UCSD-AML1 (cell line): ENCODE measurements at regions not wholly inside any gene's neighbourhood (a gene's known extent, or its start where the extent isn't known, plus 50 kb on each side); places are given as distances from the start of the nearest gene placed in this dataset.
"Not testable (repeated sequence)": the region's sequence is repeated elsewhere in the genome, so short reads cannot be mapped to it uniquely, and the experiment has no call there.

Source experiments
- DNase-seq: peaks from one replicate; lab custom pipeline; 2025; ENCODE audit not compliant: unreplicated experiment; lab: John Stamatoyannopoulos, UW

GRCh38 chr14:105896961-105897724 lies 370.8 kb downstream of the TMEM121 start:
- not testable (repeated sequence) for DNase-seq

DNA sequence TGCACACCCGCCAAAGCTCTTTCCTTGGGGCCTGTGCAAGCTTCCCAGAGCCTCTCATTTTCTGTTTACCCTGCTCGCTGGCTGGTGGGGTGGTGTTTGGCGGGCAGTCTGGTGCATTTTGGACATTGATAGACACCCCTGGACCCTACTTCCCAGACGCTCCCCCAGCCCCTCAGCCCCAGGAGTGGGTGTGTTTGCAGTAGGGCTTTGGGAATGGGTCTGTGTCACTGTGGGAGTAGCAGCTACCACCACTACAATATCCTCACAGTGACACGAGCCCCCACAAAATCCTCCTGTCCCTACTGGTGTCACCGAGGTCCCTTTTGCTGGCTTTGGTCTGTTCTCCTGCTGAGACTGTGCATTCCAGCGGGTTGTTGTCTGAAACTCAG lies 371.3 kb downstream of the TMEM121 start:
- DNase-seq = no peak

- no peak for DNase-seq
Observed at GRCh38 chr14:105898482-105899010, 372.2 kb downstream of the TMEM121 start.

- peak; percentile 89 for DNase-seq
Observed at GRCh38 chr14:105899071-105899641, 372.8 kb downstream of the TMEM121 start.

GRCh38 chr14:105899657-105900397 lies 373.4 kb downstream of the TMEM121 start:
- no peak for DNase-seq

DNA sequence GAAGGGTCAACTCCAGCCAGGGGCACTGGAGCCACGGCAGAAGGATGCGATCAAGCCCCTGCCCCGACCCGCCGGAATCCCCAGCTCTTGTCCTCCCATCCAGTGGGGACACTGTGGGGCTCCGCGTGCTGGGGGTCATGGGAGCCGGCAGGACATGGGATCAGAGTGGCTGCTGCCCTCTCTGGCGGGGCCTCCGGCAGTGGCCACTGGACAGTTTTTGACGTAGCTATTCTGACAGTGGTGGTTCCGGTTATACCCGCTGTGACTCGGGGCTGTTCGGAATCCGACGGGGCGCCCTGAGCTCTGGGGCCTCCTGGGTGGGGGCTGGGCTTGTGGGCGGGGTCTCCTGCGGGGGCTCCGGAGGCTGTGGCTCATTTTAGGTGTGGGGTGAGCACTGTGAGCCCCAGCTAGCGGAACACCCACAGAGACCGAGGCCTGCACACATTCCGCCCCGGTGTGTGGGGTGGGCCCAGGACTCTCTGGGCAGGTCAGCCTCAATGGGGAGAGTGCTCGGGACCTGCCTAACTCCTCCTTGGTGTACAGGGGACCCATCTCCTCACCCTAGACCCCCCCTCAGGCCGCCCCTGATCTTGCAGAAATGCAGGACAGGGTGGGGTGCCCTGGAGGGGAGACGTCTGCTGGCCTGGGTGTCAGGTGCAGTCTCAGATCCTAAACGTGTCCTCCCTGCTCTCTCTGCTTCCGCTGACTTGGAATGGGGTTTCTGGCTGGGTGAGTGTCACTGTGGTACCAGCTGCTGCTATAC lies 374.2 kb downstream of the TMEM121 start:
- DNase-seq = no peak

DNA sequence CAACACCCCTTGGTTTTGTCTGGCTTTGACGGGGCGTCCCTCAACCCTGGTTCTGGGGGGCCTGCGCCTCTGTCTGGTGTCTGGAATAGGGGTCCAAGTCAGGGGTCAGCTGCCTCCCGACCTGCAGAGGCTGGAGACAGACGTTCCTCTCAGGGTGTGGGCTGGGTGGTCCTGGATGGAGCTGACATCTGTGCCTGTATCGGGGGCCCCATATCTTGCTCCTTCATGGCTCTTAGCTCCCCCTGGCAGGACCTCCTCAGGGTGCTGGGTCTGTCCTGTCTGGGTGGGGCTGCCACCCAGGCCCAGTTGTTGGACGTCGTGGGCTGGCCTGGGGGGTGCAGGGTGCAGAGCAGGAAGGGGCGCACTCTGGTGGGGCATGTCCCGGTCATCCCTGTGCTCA lies 374.8 kb downstream of the TMEM121 start:
- DNase-seq = no peak

- no peak for DNase-seq
Observed at GRCh38 chr14:105902131-105902898, 375.9 kb downstream of the TMEM121 start.

DNA sequence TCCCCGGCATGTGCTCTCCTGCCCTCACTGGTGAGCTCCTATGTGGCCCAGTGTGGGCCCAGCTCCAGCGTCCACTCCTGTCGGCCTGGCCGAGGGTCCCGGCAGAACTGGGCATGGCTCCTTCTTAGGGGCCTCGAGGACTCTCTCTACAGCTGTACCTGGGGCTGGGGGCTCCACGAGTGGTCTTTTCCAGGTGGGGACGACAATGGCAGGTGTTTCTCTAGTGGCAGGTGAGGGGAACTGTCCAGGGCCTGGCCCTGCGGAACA lies 376.4 kb downstream of the TMEM121 start:
- DNase-seq = not testable (repeated sequence)

DNA sequence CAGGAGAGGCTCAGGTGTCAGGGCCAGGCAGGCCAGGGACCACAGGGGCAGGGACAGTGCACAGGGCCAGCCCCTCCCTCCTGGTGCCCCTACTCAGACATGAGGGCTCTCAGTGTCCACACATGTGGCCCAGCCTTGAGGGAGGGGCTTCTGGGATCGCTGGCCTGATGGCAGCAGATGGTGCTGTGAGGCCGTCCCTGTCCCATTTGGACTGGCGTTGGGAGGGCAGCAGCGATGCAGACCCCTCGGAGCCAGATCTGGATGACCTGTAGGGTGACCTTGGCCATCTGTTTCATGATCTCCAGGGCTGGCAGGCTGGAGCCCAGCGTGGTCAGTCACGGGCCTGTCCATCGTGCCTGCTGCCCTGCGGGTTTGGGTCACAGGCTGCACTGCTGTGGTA lies 377.6 kb downstream of the TMEM121 start:
- no peak for DNase-seq

- no peak for DNase-seq
Observed at GRCh38 chr14:105904379-105904778, 378.0 kb downstream of the TMEM121 start.

DNA sequence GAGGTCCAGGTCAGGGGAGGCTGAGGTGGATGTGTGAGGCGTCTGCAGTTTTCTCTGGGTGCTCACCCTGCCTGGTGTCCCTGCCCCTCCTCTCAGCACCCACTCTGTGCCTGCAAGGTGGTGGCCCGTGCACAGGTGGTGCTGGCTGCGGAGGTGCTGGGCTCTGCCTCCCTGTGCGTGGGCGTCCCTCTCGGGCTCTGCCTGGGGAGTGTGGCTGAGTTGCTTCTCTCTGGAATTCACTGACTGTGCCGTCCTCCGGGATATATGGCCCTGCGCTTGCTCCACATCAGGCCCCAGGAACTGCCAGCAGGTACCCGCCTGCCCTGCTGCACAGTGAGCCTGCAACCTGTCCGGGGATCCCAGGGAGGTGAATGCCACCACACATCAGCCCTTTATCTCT lies 379.1 kb downstream of the TMEM121 start:
- no peak for DNase-seq

GRCh38 chr14:105907276-105907675 lies 380.9 kb downstream of the TMEM121 start:
- DNase-seq = no peak

- DNase-seq = no peak
Observed at GRCh38 chr14:105908006-105908405, 381.6 kb downstream of the TMEM121 start.

- DNase-seq = peak; percentile 95
Observed at GRCh38 chr14:105908481-105908911, 382.1 kb downstream of the TMEM121 start.

- no peak for DNase-seq
Observed at GRCh38 chr14:105909046-105909827, 382.9 kb downstream of the TMEM121 start.

DNA sequence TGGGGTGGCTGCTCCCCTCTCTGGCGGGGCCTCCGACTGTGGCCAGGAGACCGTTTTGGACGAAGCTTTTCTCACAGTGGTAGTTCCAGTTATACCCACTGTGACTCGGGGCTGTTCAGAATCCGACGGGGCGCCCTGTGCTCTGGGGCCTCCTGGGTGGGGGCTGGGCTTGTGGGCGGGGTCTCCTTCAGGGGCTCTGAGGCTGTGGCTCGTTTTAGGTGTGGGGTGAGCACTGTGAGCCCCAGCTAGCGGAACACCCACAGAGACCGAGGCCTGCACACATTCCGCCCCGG lies 383.4 kb downstream of the TMEM121 start:
- not testable (repeated sequence) for DNase-seq

DNA sequence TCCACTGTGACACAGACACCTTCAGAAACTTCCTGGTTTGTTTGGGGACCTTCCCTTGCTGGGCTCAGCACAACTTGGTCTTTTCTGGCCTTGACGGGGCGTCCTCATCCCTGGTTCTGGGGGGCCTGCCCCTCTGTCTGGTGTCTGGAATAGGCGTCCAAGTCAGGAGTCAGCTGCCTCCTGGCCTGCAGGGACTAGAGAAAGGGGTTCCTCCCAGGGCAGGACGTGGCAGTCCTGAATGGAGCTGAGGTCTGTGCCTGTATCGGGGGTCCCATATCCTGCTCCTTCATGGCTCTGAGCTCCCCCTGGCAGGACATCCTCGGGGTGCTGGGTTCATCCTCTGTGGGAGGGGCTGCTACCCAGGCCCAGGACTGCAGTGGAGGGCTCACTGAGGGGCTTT lies 384.0 kb downstream of the TMEM121 start:
- no peak for DNase-seq

DNA sequence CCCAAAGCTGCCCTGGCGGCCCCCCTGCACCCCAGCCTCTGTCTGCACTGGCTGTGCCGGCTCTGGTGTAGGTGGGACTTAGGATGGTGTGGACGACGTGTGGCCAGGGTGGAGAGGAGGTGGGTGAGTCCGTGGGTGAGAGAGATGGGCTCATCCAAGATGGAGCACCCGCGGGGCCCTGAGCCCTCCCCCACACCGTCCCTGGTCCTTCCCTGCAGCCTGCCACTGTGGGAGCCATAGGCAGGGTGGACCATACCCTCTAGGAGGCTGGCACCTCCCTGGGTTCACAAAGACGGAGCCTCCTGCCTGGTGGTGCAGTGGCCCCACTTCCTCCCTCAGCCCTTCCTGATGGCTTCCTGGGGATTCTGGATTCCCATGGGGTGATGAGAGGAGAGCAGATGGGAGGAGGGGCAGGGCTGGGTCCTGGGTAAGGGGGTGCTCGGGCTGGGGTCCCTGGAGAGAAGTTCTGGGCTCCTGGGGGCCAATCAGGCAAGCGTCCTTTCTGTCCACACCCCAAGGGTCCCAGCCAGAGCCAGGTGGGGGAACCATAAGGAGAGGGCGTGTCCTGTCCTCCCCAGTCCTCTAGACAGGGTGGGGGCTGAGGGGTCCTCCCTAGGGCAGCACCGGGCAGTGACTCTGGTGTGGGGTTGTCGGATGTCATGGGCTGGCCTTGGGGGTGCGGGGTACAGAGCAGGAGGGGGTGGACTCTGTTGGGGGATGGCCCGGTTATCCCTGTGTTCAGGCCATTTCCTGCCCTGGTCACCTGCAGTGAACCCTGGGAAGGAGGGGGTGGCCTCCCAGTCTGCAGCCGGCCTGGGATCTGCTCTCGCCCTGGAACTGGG lies 384.8 kb downstream of the TMEM121 start:
- no peak for DNase-seq
